Mesodermal cell (in vitro differentiated cells): ENCODE measurements at regions not wholly inside any gene's neighbourhood (a gene's known extent, or its start where the extent isn't known, plus 50 kb on each side); places are given as distances from the start of the nearest gene placed in this dataset.
"Not testable (repeated sequence)": the region's sequence is repeated elsewhere in the genome, so short reads cannot be mapped to it uniquely, and the experiment has no call there.

ENCODE experiments used
- H3K27ac ChIP-seq: 2 replicates; pipeline ENCODE4 v1.7.0; 2013; ENCODE audit warnings: mild to moderate bottlenecking, low read depth, low read length, moderate library complexity; ENCODE audit not compliant: severe bottlenecking
- H3K36me3 ChIP-seq: 2 replicates; pipeline ENCODE4 v1.7.1; 2013; ENCODE audit warnings: mild to moderate bottlenecking, low read length, moderate library complexity; ENCODE audit not compliant: control insufficient read depth, insufficient read depth
- H3K4me1 ChIP-seq: one replicate; pipeline ENCODE4 v1.7.1; 2013; ENCODE audit warnings: mild to moderate bottlenecking, low read length; ENCODE audit not compliant: insufficient read depth, control insufficient read depth, poor library complexity, severe bottlenecking
- H3K4me3 ChIP-seq: 2 replicates; pipeline ENCODE4 v1.7.0; 2013; ENCODE audit warnings: low read length, control low read depth, mild to moderate bottlenecking; ENCODE audit not compliant: insufficient read depth, poor library complexity, severe bottlenecking; ENCODE audit errors: extremely low read depth
- H3K9me3 ChIP-seq: 2 replicates; pipeline ENCODE4 v1.7.1; 2013; ENCODE audit warnings: mild to moderate bottlenecking, low read length, moderate library complexity; ENCODE audit not compliant: control insufficient read depth
- WGBS, 2 experiments: methylation state at CpG; one replicate each; pipeline ENCODE4 v1.1.5; 2013; ENCODE audit warnings: missing lambda C conversion rate in 2 of 2; ENCODE audit not compliant: insufficient coverage in 2 of 2; 5-methylcytosine and 5-hydroxymethylcytosine counted together

DNA sequence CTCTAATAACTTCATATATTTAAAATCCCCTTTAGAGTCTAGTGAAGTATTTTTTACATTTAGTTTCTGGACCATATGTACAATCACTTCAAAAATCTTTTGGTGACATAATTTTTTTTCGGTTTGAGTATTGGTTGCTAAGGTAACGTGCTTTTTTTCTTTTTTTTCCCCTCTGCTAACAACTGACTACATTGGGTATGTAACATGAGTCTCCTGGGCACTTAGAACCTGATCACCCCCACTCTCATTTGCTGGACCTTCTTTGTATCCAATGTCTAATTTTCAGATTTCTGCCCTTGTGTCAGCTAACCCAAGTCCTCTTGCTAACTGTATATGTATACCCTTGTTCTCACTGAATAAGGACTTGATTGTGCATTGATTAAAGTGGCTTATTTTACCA lies 592.9 kb upstream of the FLRT2 start:
- no peak overlapping the region for H3K27ac ChIP-seq
- 100% methylated on average over 1 of the region's 2 CpGs; no CpG with 5 or more reads in 1 of the 2 experiments for WGBS, 2 experiments
- H3K4me1 ChIP-seq: peaks cover 8% of the 10 kb centered on the region
- no peaks in the 10 kb centered on the region for H3K9me3 ChIP-seq
- no peak overlapping the region for H3K4me3 ChIP-seq
- H3K36me3 ChIP-seq: no peaks in the 10 kb centered on the region

DNA sequence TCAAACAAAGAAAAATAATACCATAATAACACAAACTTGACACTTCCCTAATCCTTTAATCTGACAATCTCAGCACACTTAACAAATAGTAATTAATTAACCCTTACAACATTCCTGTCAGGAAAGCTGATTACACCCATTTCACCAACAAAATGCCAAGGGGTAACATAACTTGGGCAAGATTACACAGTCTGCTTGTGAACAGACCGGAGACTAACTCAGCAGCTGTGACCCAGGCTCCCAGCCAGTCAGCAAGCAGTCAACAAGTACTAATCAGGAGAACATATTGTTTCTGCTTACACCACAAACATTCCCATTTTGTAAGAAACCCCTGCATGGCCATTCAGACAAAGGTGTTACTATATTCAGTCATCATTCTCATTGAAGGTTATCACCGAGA lies 592.5 kb upstream of the FLRT2 start:
- H3K4me1 ChIP-seq: peaks cover 4% of the 10 kb centered on the region
- no peaks in the 10 kb centered on the region for H3K9me3 ChIP-seq
- no peak overlapping the region for H3K4me3 ChIP-seq
- WGBS, 2 experiments: 92 to 100% methylated on average over 2 of the region's 2 CpGs
- H3K36me3 ChIP-seq: no peaks in the 10 kb centered on the region
- H3K27ac ChIP-seq: no peak overlapping the region

DNA sequence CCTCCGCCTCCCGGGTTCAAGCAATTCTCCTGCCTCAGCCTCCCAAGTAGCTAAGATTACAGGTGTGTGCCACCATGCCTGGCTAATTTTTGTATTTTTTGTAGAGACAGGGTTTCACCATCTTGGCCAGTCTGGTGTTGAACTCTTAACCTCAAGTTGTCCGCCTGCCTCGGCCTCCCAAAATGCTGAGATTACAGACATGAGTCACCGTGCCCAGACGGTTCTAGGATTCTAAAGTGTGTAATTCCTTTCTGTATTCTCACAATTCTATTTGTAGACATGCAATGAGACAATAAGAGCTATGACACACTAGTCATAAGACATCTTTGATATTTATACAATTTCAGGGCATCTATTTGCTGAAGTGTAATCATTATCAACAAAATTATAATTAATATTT lies 585.0 kb upstream of the FLRT2 start:
- WGBS, 2 experiments: 91 to 100% methylated on average over 2 to 4 of the region's 6 CpGs
- H3K36me3 ChIP-seq, H3K9me3 ChIP-seq, H3K4me1 ChIP-seq, H3K4me3 ChIP-seq, H3K27ac ChIP-seq: not testable (repeated sequence)

DNA sequence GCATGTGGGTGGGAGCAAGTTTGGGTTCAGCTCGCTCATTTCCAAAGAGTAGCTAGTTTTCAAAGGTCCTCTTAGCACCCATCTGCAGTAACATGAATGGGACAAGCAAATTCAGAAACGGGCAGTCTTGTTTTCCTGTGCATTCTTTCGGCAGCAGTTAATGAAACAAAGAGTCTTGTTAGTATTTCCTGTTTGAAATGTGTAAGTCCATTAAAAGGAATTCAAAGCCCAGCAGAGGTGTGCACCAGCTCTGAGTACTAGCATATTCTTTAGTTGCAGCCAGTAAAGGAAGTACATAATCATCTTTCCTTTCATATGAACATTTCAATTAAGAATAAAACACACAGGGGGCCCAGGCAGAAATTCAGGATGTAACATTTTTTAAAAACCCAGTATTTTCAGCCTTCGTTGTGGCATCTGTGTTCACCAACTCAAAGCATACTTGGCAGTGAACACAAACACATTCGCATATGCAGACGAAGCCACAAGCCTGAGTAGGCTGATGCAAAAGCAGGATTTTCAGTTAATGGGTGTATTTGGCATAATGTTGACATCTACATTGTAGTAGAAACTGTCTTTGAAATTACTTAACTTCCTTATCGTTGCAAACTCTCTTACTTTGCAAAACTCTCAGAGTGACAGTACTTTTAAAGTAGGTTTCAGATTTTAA lies 570.0 kb upstream of the FLRT2 start:
- 69 to 75% methylated on average over 6 to 7 of the region's 7 CpGs for WGBS, 2 experiments
- no peaks in the 10 kb centered on the region for H3K9me3 ChIP-seq
- H3K4me3 ChIP-seq: no peak overlapping the region
- H3K36me3 ChIP-seq: no peaks in the 10 kb centered on the region
- no peaks in the 10 kb centered on the region for H3K4me1 ChIP-seq
- no peak overlapping the region for H3K27ac ChIP-seq

DNA sequence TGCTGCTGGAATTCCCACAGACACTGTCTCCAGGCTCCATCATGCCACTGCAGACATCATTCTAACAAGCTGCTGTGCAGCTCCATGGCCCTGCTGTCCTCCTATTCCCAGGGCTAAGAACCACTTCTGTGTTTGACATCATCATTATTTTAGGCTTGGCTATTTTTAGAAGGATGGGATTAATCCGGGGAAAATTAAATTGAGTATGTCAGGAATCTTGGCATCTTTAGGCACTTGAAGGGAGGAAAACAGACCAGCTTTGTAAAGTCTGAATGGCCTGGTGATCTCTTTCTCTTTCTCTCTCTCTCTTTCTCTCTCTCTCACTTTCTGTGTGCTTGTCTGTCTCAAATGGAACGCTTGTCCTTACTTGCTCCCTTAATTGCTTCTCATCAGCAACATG lies 568.3 kb upstream of the FLRT2 start:
- no peak overlapping the region for H3K27ac ChIP-seq
- H3K36me3 ChIP-seq: no peaks in the 10 kb centered on the region
- no peaks in the 10 kb centered on the region for H3K9me3 ChIP-seq
- H3K4me3 ChIP-seq: no peak overlapping the region
- no peaks in the 10 kb centered on the region for H3K4me1 ChIP-seq
- 75 to 83% methylated on average over 1 of the region's 2 CpGs for WGBS, 2 experiments

DNA sequence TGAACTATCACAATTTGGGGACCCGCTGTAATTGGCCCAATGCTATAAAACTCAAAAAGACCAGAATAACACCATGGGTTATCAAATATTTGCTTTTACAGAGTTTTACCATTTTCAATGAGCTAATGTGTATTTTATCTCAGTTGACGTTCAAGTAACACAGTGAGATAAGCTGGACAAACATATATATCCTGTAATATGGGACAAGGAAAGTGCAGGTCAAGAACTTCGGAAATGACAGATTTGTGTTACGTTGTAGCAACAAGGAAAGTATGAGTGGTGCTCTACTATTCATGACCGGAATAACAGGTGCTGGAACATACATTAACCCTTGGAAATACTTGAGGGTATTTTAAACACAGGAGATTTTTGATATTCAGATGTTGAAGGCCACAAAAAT lies 566.4 kb upstream of the FLRT2 start:
- H3K27ac ChIP-seq: no peak overlapping the region

DNA sequence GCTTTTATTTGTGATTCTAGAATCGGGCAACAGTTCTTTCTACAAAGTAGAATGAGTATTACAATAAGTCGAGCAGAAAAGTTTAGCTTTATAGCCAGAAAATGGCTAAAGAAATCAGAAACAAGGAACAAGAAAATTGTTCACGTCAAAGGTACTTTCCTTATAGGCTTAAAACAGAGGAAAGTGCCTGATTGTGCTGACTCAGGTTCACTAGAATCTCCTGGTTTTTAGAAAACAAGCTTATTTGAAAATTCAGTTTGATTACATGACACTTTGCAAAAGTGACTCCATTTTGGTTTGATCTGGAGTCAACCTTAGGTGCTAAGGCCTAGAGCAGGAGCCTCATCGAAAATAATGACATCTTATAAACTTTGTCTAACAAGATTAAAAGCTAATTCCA lies 564.7 kb upstream of the FLRT2 start:
- H3K4me1 ChIP-seq: no peaks in the 10 kb centered on the region
- 74 to 89% methylated on average over 3 of the region's 4 CpGs for WGBS, 2 experiments
- no peaks in the 10 kb centered on the region for H3K36me3 ChIP-seq
- no peaks in the 10 kb centered on the region for H3K9me3 ChIP-seq
- no peak overlapping the region for H3K4me3 ChIP-seq
- H3K27ac ChIP-seq: no peak overlapping the region

More for the DNA sequence above, 566.4 kb upstream of the FLRT2 start:
- WGBS, 2 experiments: 87 to 93% methylated on average over 3 to 4 of the region's 5 CpGs
- H3K4me1 ChIP-seq: no peaks in the 10 kb centered on the region
- no peaks in the 10 kb centered on the region for H3K9me3 ChIP-seq
- H3K36me3 ChIP-seq: no peaks in the 10 kb centered on the region
- no peak overlapping the region for H3K4me3 ChIP-seq

DNA sequence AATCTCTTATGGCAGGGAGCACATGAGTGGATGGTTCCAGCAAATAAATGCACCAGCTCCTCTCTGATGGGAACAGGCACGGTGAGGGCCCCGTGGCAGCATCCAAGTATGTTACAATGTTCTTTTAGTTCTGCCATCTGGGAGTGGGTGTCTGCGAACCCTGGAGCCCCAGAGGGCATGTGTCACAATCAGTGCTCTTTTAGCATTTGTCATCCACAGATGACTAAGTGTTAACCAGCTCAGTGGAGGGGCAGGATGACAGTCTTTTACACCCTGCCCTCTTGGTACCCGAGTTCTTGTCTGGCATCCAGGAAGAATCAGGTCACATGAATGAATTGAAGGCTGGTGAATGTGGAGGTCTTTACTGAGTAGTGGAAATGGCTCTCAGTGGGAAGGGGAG lies 560.4 kb upstream of the FLRT2 start:
- no peak overlapping the region for H3K4me3 ChIP-seq
- whole genome bisulfite sequencing, 2 experiments: 87 to 96% methylated on average over 4 of the region's 4 CpGs
- no peaks in the 10 kb centered on the region for H3K9me3 ChIP-seq

DNA sequence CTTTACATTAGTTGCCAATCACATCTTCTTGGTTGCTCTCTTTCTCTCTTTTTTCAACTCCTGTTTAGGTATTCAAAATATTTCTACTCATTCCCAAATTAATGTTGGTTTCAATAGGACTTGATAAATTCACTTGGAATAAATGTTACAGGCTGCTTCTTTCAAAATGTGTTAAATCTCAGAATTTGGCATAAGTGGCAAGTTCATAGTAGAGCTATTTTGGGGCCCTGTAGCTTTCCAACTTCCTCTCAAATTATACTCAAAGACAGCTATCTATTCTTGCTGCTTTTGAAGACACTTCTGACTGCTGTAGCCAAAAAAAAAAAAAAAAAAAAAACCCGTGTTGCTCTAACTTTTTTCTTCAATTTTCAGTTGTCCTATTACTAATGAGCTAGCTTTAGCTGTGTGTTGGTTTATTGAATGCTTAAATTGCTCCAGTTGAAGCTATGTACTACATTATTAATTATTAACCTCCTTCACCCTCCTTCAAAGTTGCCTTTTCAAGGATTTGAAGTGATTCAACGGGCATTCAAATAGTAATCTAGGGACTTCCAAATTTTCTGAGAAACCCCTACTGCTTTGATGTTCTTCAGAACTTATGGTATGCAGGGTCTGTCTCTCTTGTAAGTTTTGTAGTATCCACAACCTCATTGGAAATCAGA lies 554.6 kb upstream of the FLRT2 start:
- H3K36me3 ChIP-seq: no peaks in the 10 kb centered on the region
- H3K4me3 ChIP-seq: no peak overlapping the region
- WGBS, 2 experiments: no CpG with 5 or more reads among the region's 2 CpGs
- H3K4me1 ChIP-seq: no peaks in the 10 kb centered on the region
- H3K9me3 ChIP-seq: no peaks in the 10 kb centered on the region
- no peak overlapping the region for H3K27ac ChIP-seq

More for the DNA sequence above, 560.4 kb upstream of the FLRT2 start:
- no peaks in the 10 kb centered on the region for H3K36me3 ChIP-seq
- no peak overlapping the region for H3K27ac ChIP-seq
- no peaks in the 10 kb centered on the region for H3K4me1 ChIP-seq

DNA sequence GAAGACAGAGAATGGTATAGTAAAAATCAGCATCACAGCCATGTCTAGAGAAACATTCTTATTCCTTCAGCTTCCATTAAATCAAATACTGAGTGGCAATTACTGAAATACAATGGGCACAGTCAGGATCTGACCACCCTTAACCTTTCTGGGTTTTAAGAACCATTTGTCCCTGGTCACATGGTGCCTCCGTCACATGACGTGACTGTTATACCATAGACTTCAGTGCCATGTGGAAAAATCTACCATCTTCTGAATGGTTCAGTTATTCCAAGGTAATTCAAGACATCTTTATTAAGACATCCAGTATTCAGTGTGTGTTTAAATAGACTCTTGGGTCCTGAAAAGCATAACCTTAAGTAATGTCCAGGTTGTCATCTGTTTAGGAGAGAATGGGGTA lies 553.1 kb upstream of the FLRT2 start:
- Histone ChIP-seq H3K9me3 (no peaks in the 10 kb centered on the region), H3K4me3 (no peak overlapping the region), H3K27ac (no peak overlapping the region), H3K4me1 (no peaks in the 10 kb centered on the region), H3K36me3 (no peaks in the 10 kb centered on the region)
- WGBS, 2 experiments: 94 to 100% methylated on average over 1 to 2 of the region's 2 CpGs

DNA sequence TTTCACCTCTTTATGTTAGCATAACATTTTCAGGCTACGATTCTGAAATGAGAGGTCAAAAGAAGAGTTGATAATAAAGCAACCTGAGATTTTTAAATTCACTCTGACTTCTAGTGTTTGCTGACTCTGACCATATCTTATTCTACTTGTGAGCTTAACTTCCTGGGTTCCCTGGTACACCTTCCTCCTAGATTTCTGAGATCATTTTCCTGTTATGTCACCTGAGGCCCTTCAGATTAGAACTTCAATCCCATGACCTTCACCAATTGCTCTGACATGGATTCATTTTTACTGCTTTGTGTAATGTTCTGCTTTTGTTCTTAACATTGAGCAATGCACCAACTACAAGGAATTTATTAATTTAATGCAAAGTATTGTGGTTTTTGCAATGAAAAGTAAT lies 542.9 kb upstream of the FLRT2 start:
- Histone ChIP-seq H3K4me1 (peaks cover 5% of the 10 kb centered on the region), H3K4me3 (no peak overlapping the region), H3K27ac (no peak overlapping the region), H3K36me3 (no peaks in the 10 kb centered on the region), H3K9me3 (no peaks in the 10 kb centered on the region)
- WGBS, 2 experiments: no CpG with 5 or more reads among the region's 1 CpG
